ENCODE measurements at regions not wholly inside any gene's neighbourhood (a gene's known extent, or its start where the extent isn't known, plus 50 kb on each side); places are given as distances from the start of the nearest gene placed in this dataset.

DNA sequence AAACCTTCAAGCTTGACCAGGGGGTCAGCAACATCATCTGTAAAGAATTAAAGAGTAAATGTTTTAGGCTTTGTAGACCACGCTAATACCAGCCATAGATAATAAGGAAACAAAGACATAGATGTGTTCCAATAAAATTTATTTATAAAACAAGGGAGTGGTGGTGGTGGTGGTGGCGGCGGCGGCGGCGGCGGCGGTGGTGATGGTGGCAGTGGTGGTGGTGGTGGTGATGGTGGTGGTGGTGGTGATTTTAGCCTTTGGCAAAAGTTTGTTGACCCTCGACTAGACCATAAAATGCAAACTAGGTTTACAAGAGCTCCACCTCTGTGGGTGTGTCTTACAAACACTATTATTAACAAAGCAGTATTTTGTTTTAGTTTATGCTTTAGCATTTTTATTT, 222.3 kb upstream of the SPOCK3 start:
- no peak for DNase-seq (ENCODE audit: low read depth)
- no peak overlapping the region for H3K4me3 ChIP-seq (ENCODE audit: low read length)
- TF ChIP-seq, protein P1, sequence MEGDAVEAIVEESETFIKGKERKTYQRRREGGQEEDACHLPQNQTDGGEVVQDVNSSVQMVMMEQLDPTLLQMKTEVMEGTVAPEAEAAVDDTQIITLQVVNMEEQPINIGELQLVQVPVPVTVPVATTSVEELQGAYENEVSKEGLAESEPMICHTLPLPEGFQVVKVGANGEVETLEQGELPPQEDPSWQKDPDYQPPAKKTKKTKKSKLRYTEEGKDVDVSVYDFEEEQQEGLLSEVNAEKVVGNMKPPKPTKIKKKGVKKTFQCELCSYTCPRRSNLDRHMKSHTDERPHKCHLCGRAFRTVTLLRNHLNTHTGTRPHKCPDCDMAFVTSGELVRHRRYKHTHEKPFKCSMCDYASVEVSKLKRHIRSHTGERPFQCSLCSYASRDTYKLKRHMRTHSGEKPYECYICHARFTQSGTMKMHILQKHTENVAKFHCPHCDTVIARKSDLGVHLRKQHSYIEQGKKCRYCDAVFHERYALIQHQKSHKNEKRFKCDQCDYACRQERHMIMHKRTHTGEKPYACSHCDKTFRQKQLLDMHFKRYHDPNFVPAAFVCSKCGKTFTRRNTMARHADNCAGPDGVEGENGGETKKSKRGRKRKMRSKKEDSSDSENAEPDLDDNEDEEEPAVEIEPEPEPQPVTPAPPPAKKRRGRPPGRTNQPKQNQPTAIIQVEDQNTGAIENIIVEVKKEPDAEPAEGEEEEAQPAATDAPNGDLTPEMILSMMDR (IDR thresholded peaks at IDR 0.05; ENCODE audit: insufficient read depth, low read depth, low read length, missing control alignments), result no peak

DNA sequence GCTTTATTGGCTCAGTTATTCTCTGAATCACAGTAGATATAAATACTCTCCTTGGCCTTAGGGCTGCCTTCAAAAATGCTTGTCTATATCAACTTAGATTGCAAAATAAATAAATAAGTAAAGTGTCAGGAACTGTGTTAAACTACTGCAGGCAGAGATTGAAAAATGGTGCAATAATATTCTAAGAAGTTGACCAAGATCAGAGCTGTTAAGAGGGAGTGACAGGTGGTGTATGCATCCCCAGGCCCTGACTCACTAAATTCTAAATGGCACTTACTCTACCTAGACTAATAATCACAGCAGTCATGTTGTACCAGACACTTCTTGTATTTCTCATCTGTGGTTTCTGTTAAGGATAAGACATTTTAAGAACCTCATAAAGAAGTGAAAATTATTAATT, 235.1 kb upstream of the SPOCK3 start:
- TF ChIP-seq, protein P1 (IDR thresholded peaks at IDR 0.05; ENCODE audit: insufficient read depth, low read depth, low read length, missing control alignments), result no peak
- no peak overlapping the region for H3K4me3 ChIP-seq (ENCODE audit: low read length)
- peak; percentile 53 for DNase-seq (ENCODE audit: low read depth)

DNA sequence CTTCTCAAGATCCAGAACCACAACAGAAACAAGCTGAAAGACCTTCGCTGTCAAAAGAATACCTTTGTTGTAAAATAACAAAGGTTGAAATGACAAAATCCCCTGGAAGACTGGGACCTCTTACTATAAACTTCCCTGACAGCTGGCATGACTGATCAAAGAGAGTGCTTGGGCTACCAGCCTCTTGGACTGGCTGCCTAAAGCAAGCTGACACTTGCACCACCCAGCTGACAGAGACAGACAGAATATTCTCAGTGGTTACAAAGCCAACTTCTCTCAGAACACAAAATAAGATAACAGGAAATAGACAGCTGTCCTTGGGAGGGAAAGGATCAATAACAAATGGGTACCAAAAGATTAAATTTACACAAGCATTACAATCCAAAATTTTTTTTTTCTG, 241.7 kb upstream of the SPOCK3 start:
- H3K4me3 ChIP-seq (ENCODE audit: low read length), result no peak overlapping the region
- TF ChIP-seq, protein P1 (IDR thresholded peaks at IDR 0.05; ENCODE audit: insufficient read depth, low read depth, low read length, missing control alignments), result no peak
- DNase-seq (ENCODE audit: low read depth), result peak; percentile 57

DNA sequence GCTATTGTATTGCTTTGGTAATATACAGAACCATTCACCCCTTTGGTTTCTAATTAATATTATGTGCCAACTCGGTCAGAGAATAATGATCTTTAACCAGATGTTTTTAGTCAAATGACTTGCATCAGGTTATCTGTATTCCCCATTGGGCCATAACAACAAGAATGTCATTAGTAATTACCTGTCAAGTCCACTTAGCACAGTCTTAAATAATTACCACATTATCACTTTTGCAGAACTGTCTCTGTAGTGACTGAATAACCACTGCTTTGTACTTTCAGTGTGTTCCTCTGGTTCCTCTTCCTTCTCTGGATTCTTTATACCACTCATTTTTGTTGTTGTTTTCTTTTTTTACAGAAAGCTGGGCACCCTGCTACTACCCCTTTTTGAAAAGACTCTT, 257.7 kb upstream of the SPOCK3 start:
- no peak for DNase-seq (ENCODE audit: low read depth)
- TF ChIP-seq, protein P1 (IDR thresholded peaks at IDR 0.05; ENCODE audit: insufficient read depth, low read depth, low read length, missing control alignments), result no peak
- H3K4me3 ChIP-seq (ENCODE audit: low read length), result no peak overlapping the region

DNA sequence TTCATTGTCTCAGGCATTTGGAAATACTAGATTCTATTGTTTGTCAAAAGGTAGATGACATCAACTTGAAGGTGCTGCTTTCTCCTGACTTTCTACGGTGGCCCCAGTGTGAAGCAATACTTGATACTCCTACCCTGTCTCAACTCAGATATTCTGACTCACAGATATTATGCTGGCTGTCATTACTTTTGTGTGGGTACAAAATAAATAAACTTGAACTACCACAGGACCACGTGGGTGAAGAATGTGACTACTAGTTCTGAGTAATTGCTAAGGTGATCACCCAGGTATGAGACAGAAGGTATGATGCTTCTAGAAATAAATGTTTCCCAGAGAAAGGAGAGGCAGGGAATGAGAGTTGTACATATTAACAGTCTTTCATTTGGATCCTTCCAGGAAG, 275.3 kb upstream of the SPOCK3 start:
- peak; percentile 98 for DNase-seq (ENCODE audit: low read depth)
- TF ChIP-seq, protein P1 (IDR thresholded peaks at IDR 0.05; ENCODE audit: insufficient read depth, low read depth, low read length, missing control alignments), result no peak
- H3K4me3 ChIP-seq (ENCODE audit: low read length), result no peak overlapping the region

DNA sequence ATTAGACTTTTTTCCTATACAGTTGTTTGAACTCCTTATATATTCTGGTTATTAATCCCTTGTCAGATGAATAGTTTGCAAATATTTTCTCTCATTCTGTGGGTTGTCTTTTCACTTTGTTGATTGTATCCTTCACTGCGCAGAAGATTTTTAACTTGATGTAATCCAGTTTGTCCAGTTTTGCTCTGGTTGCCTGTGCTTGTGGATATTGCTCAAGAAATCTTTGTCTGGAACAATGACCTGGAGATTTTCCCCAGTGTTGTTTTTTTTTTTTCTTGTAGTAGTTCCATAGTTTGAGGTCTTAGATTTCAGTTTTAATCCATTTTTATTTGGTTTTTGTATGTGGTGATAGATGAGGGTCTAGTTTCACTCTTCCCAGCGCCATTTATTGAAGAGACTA, 289.8 kb upstream of the SPOCK3 start:
- DNase-seq (ENCODE audit: low read depth), result peak; percentile 79
- no peak overlapping the region for H3K4me3 ChIP-seq (ENCODE audit: low read length)
- TF ChIP-seq, protein P1 (IDR thresholded peaks at IDR 0.05; ENCODE audit: insufficient read depth, low read depth, low read length, missing control alignments), result no peak

DNA sequence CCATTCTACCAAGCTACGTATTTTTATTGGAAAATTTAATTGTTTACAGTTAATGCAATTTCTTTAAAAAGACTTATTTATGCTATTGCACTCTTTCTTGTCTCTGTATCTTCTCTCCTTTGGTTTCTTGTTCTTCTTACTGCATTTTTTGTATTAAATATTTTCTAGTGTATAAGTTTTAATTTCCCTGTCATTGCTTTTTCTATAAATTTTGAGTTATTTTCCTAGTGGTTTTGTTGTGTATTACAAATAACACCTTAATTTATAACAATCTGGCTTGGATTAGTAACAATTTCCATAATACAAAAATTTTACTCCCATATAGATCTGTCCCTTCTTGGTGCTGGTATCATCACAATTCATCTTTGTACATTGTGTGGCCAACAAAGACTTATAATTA, 303.5 kb upstream of the SPOCK3 start:
- DNase-seq (ENCODE audit: low read depth), result no peak
- H3K4me3 ChIP-seq (ENCODE audit: low read length), result no peak overlapping the region
- TF ChIP-seq, protein P1 (IDR thresholded peaks at IDR 0.05; ENCODE audit: insufficient read depth, low read depth, low read length, missing control alignments), result no peak
